ENCODE measurements at regions not wholly inside any gene's neighbourhood (a gene's known extent, or its start where the extent isn't known, plus 50 kb on each side); places are given as distances from the start of the nearest gene placed in this dataset.

DNA sequence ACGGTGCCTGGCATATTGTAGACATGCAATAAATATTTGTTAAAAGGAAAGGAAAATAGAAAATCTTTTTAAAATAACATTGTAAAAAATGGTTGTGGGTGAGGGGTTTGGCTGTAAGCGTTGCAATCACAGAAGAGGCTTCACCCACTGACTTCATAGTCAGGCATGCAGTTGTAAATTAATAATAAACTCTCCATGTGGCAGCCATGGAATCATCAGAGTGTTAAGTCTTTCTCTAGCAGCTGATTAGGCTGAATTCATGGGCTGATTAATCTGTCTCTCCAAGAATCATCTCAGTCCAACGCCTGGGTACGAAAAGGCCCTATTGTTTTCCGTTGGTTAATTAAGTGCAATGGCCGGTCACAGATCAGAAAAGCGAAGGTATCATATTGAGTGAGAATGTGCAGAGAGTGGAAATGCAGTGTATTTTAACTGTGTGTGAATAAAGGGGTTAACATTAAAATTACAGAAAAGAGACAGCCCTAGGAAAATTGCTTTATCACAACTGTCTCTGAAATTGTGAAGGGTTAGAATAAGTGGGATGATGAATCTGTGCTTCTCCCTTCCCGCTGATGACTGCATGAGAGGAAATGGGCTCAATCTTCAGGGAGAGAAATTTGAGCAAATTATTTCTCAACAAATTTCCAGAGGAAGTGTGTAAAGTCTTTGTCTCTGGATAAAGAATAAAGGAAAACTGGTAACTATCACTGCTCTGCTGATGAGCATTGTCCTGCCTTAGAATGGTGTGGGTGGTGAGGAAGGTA lies 269.0 kb downstream of the FAM76B start:
- TF ChIP-seq, protein P1, sequence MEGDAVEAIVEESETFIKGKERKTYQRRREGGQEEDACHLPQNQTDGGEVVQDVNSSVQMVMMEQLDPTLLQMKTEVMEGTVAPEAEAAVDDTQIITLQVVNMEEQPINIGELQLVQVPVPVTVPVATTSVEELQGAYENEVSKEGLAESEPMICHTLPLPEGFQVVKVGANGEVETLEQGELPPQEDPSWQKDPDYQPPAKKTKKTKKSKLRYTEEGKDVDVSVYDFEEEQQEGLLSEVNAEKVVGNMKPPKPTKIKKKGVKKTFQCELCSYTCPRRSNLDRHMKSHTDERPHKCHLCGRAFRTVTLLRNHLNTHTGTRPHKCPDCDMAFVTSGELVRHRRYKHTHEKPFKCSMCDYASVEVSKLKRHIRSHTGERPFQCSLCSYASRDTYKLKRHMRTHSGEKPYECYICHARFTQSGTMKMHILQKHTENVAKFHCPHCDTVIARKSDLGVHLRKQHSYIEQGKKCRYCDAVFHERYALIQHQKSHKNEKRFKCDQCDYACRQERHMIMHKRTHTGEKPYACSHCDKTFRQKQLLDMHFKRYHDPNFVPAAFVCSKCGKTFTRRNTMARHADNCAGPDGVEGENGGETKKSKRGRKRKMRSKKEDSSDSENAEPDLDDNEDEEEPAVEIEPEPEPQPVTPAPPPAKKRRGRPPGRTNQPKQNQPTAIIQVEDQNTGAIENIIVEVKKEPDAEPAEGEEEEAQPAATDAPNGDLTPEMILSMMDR (IDR thresholded peaks at IDR 0.05; ENCODE audit: borderline replicate concordance, insufficient read depth, low read depth, low read length), result no peak
- H3K4me3 ChIP-seq (ENCODE audit: low read depth, low read length), result no peak overlapping the region

DNA sequence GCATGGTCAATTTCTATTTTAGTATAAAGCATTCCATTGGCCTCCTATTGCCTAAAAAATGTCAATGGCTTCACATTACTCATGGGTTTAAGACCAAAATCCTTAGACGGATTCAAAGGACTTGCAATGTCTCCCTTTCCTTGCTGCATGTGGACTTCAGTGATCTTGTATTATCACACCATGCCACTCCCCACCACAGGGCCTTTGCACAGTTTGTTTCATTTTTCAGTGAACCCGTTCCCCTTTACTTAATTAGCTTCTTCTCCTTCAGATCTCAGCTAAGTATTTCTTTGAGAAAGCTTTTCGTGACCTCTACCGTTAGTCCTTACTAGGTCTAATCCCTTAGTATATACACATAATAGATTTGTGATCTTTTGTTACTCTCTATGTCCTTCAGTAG lies 269.7 kb downstream of the FAM76B start:
- TF ChIP-seq, protein P1 (IDR thresholded peaks at IDR 0.05; ENCODE audit: borderline replicate concordance, insufficient read depth, low read depth, low read length), result no peak
- no peak overlapping the region for H3K4me3 ChIP-seq (ENCODE audit: low read depth, low read length)

DNA sequence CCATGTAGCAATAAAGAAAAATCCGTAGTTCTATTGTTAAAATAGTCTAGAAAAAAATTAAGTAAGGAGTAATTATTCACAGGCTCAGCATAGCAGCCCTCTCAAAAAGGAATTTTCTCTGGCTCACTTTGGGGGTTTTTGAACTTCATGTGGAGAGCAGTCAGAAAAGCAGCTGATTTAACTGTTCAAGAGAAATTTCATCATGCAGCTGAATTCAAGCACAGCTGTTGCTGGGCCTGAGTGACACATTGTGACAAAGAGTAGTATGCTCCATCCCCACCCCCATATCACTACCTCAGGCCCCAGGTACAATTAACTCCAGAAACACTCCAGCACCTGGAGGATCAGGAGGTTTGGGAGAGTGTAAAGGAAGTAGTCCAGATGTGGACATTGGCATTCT lies 272.1 kb downstream of the FAM76B start:
- TF ChIP-seq, protein P1 (IDR thresholded peaks at IDR 0.05; ENCODE audit: borderline replicate concordance, insufficient read depth, low read depth, low read length), result no peak
- H3K4me3 ChIP-seq (ENCODE audit: low read depth, low read length), result no peak overlapping the region

DNA sequence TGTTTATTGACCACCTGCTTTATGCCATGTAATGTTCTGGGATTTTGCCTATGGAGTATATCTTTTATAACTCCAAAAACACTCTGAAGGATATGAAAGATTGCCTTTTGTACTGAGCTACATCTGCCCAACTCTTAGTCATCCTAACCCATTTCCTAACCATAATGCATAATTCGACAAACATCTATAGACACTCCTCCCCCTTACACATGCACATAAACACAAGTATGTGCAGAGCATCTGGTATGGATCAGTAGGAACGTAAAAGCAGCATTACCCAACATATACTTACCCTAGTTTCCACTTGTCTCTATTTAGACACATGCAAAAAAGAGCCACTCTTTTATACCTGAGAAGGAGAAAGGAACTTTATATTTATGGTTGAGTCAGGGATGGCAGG lies 272.8 kb downstream of the FAM76B start:
- TF ChIP-seq, protein P1 (IDR thresholded peaks at IDR 0.05; ENCODE audit: borderline replicate concordance, insufficient read depth, low read depth, low read length), result no peak
- H3K4me3 ChIP-seq (ENCODE audit: low read depth, low read length), result no peak overlapping the region

DNA sequence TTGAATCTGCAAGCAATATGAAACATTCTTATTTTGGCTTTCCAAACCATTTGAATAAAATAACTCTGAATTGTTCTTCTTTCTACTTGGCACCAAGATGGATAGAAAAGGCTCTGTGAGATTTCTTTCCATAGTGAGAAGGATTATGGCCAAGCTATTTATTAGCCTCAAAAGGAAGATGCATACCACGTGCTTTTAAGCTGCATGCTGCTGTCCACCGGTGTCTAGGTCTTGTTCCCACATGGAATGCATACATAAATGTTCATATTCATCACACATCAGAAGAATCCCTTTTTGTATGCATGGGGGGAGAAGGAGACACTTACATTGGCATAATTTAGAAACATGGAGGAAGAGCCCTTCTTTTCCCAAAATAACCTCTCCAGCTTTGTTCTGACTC lies 273.4 kb downstream of the FAM76B start:
- TF ChIP-seq, protein P1 (IDR thresholded peaks at IDR 0.05; ENCODE audit: borderline replicate concordance, insufficient read depth, low read depth, low read length), result no peak
- no peak overlapping the region for H3K4me3 ChIP-seq (ENCODE audit: low read depth, low read length)

DNA sequence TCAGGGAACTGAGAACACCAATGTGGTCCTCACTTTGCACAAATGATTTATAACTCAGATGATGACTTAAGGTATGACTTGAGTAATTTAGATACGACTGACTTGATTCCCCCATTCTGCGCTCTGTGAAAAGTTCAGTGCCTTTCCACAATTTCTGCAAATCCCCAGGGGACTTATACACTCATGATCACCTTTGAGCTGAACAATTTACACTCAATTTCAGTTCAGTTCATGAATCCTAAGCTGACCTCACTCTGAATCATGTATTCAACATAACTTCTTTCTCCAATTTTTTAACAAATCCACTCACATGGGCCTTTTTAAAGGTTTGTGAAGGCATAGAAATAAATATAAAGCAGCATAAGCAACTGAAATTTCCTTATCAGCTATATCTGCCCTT lies 274.2 kb downstream of the FAM76B start:
- no peak overlapping the region for H3K4me3 ChIP-seq (ENCODE audit: low read depth, low read length)
- TF ChIP-seq, protein P1 (IDR thresholded peaks at IDR 0.05; ENCODE audit: borderline replicate concordance, insufficient read depth, low read depth, low read length), result no peak

DNA sequence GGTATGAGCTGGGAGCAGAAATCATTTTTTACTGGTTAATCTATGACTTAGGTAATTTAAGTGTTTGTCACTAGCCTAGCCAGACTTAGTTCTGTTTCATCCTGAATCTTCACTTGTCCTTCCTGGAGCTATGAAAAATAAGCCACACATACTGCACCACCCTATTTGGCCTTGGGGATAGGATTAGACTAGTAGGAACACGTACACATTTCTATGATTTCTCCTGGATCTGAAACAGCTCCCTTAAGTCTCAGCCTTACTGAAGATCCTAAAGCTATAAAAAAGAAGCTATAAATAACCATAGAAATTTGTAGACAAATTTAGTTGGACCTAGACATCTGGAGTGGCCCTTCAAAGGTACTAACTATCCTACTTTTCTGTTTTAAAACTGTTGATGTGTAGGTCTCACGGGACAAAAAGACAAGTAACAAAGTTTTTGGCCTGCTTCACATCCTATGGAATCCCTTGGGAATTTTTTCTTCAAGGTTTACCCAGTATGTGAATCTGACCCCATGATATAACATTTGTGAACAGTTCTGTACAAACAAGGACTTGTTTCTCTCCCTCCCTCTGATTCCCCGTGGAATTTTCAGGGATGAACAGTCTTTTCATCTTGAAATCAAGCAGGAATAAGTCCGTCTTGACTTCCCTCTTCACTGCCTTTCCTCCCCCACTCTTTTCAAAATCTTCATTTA lies 275.0 kb downstream of the FAM76B start:
- H3K4me3 ChIP-seq (ENCODE audit: low read depth, low read length), result no peak overlapping the region
- TF ChIP-seq, protein P1 (IDR thresholded peaks at IDR 0.05; ENCODE audit: borderline replicate concordance, insufficient read depth, low read depth, low read length), result no peak

Data from GM12875 (cell line).